ENCODE measurements at regions not wholly inside any gene's neighbourhood (a gene's known extent, or its start where the extent isn't known, plus 50 kb on each side); places are given as distances from the start of the nearest gene placed in this dataset.

GRCh38 chr9:88672874-88673689 lies 138.1 kb downstream of the NXNL2 start:
- TF ChIP-seq EP300 (IDR thresholded peaks at IDR 0.05) (no peak), CTCF (IDR thresholded peaks at IDR 0.05) (no peak), POLR2A (IDR thresholded peaks at IDR 0.05) (no peak)

Measured in ovary (tissue), 3 donors.